ENCODE measurements at regions not wholly inside any gene's neighbourhood (a gene's known extent, or its start where the extent isn't known, plus 50 kb on each side); places are given as distances from the start of the nearest gene placed in this dataset.
A peak's percentile ranks its signal among the peaks of the same experiment; 100 is the strongest.

- H3K9me1 ChIP-seq (ENCODE audit: insufficient read depth, low read length): 0 out of 2 replicates have a peak, but pooled peaks cover 3% of the 10 kb centered on the region
- WGBS, 2 experiments (ENCODE audit: extremely low coverage in 2 of 2, insufficient read length in 1 of 2): no CpG with 5 or more reads among the region's 1 CpG
- H2BK20ac ChIP-seq (ENCODE audit: low read depth, low read length): no peak overlapping the region
- peaks cover 3% of the 10 kb centered on the region; the same call in 1 of the 2 replicates for H3K4me1 ChIP-seq (ENCODE audit: control insufficient read depth, insufficient read depth, low read length)
- H2BK15ac ChIP-seq (ENCODE audit: low read depth, low read length): no peak overlapping the region
- dilution Hi-C loops (cut with HindIII; ENCODE audit: low sequenced_read_pairs, unreplicated experiment) (no loop called here), in situ Hi-C loops (cut with MboI; ENCODE audit: low sequenced_read_pairs) (no loop called here), intact Hi-C loops (cut with micrococcal nuclease) (no loop called here)
- no peak for DNase-seq
- no peak overlapping the region for H4K91ac ChIP-seq (ENCODE audit: insufficient read depth, low read depth, low read length)
- no peak overlapping the region for H2AFZ ChIP-seq (replicated peaks; ENCODE audit: low read length, poor library complexity)
- H3K9ac ChIP-seq (ENCODE audit: low read depth, low read length): no peak overlapping the region
- no peak overlapping the region for H3K4me2 ChIP-seq (ENCODE audit: low read depth, low read length)
- H3K36me3 ChIP-seq (ENCODE audit: control insufficient read depth, insufficient read depth, low read length): no peaks in the 10 kb centered on the region
- no peak overlapping the region for H3K56ac ChIP-seq (ENCODE audit: extremely low read depth, insufficient read depth, low read length)
- ChIA-PET CTCF (no interaction called here), POLR2A (ENCODE audit: unreplicated experiment) (no interaction called here)
- H3K4me3 ChIP-seq (ENCODE audit: insufficient read depth, low read depth, low read length): no peak overlapping the region
- no peak overlapping the region for H2AK5ac ChIP-seq (ENCODE audit: low read depth, low read length)
- no peak overlapping the region for H3K4ac ChIP-seq (ENCODE audit: low read depth, low read length)
- no peaks in the 10 kb centered on the region for H4K20me1 ChIP-seq (ENCODE audit: insufficient read depth, low read length)
- no peak overlapping the region for H2BK120ac ChIP-seq (ENCODE audit: low read depth, low read length)
- H4K5ac ChIP-seq (ENCODE audit: low read depth, low read length): no peak overlapping the region
- H2BK5ac ChIP-seq (ENCODE audit: low read depth, low read length, poor library complexity, severe bottlenecking): no peak overlapping the region
- no peak overlapping the region for H3K23ac ChIP-seq (ENCODE audit: low read depth, low read length)
- no peaks in the 10 kb centered on the region for H3K79me1 ChIP-seq (ENCODE audit: low read depth in 1 of 2, low read length in 2 of 2)
- no peaks in the 10 kb centered on the region for H3K9me3 ChIP-seq (ENCODE audit: control insufficient read depth, insufficient read depth, low read length)
- H4K8ac ChIP-seq (ENCODE audit: low read depth in 2 of 2, low read length in 2 of 2): no peak overlapping the region
- no peak overlapping the region for H3K27ac ChIP-seq (ENCODE audit: insufficient read depth, low read length)
- H3K18ac ChIP-seq (ENCODE audit: low read depth, low read length): no peak overlapping the region; the same call in 1 of the 2 replicates
- no peak for ATAC-seq (ENCODE audit: low read depth)
- TF ChIP-seq CHD1 (IDR thresholded peaks at IDR 0.05; ENCODE audit: low read depth, low read length) (no peak), MAFK (IDR thresholded peaks at IDR 0.05; ENCODE audit: low read depth, low read length) (no peak), SMC3 (IDR thresholded peaks at IDR 0.05; ENCODE audit: low read depth, low read length) (no peak), MAZ (IDR thresholded peaks at IDR 0.05; ENCODE audit: borderline replicate concordance, low read depth, low read length) (no peak), RAD21 (IDR thresholded peaks at IDR 0.05; ENCODE audit: low read length) (no peak), RFX5 (IDR thresholded peaks at IDR 0.05; ENCODE audit: low read depth, low read length) (no peak), RCOR1 (IDR thresholded peaks at IDR 0.05; ENCODE audit: insufficient replicate concordance, low read length) (no peak), USF2 (IDR thresholded peaks at IDR 0.05; ENCODE audit: low read depth, low read length) (no peak), BHLHE40 (IDR thresholded peaks at IDR 0.05; ENCODE audit: low read depth, low read length) (no peak), NFE2L2 (IDR thresholded peaks at IDR 0.05; ENCODE audit: low read depth, low read length) (no peak)
- no peaks in the 10 kb centered on the region for H3K27me3 ChIP-seq (ENCODE audit: control insufficient read depth, insufficient read depth, low read length)
- no peak overlapping the region for H2AK9ac ChIP-seq (replicated peaks; ENCODE audit: low read depth, low read length, poor library complexity)
- BruUV-seq (replicated peaks): no TSS peak
- H3K14ac ChIP-seq (replicated peaks; ENCODE audit: low read depth, low read length): peak overlapping the region; percentile 45; the same call in 1 of the 2 replicates
Observed at GRCh38 chr17:71501711-71502110, 619.1 kb upstream of the SOX9 start.

All from IMR-90 (cell line).